HG02938 (cell line): ENCODE measurements at regions not wholly inside any gene's neighbourhood (a gene's known extent, or its start where the extent isn't known, plus 50 kb on each side); places are given as distances from the start of the nearest gene placed in this dataset.
"Not testable (repeated sequence)": the region's sequence is repeated elsewhere in the genome, so short reads cannot be mapped to it uniquely, and the experiment has no call there.

Experiments
- ATAC-seq: cut with Tn5 transposase; IDR thresholded peaks from one replicate; pipeline ENCODE4 v1.9.1; 2021; ENCODE audit warnings: mild to moderate bottlenecking, moderate library complexity; ENCODE audit not compliant: unreplicated experiment

- no peak for ATAC-seq
Observed at GRCh38 chr5:30405821-30406220, 787.7 kb upstream of the CDH6 start.

- no peak for ATAC-seq
Observed at GRCh38 chr5:30401479-30402058, 791.9 kb upstream of the CDH6 start.

- no peak for ATAC-seq
Observed at GRCh38 chr5:30398423-30398822, 795.1 kb upstream of the CDH6 start.

GRCh38 chr5:30392897-30393296, 800.6 kb upstream of the CDH6 start:
- no peak for ATAC-seq

GRCh38 chr5:30390095-30390494, 803.4 kb upstream of the CDH6 start:
- no peak for ATAC-seq

- ATAC-seq: no peak
Observed at GRCh38 chr5:30387974-30388632, 805.4 kb upstream of the CDH6 start.

GRCh38 chr5:30385754-30386153, 807.7 kb upstream of the CDH6 start:
- no peak for ATAC-seq

GRCh38 chr5:30384171-30384570, 809.3 kb upstream of the CDH6 start:
- ATAC-seq: no peak

- no peak for ATAC-seq
Observed at GRCh38 chr5:30380228-30380627, 813.3 kb upstream of the CDH6 start.

GRCh38 chr5:30376848-30377247, 816.6 kb upstream of the CDH6 start:
- no peak for ATAC-seq

GRCh38 chr5:30368064-30368463, 825.4 kb upstream of the CDH6 start:
- ATAC-seq: no peak

GRCh38 chr5:30365031-30365430, 828.5 kb upstream of the CDH6 start:
- not testable (repeated sequence) for ATAC-seq

- ATAC-seq: no peak
Observed at GRCh38 chr5:30357371-30357770, 836.1 kb upstream of the CDH6 start.

- no peak for ATAC-seq
Observed at GRCh38 chr5:30355675-30356074, 837.8 kb upstream of the CDH6 start.

- no peak for ATAC-seq
Observed at GRCh38 chr5:30347858-30348257, 845.6 kb upstream of the CDH6 start.

- ATAC-seq: not testable (repeated sequence)
Observed at GRCh38 chr5:30345539-30346345, 847.7 kb upstream of the CDH6 start.

GRCh38 chr5:30343707-30344106, 849.8 kb upstream of the CDH6 start:
- no peak for ATAC-seq

GRCh38 chr5:30341466-30341865, 852.0 kb upstream of the CDH6 start:
- ATAC-seq: no peak

GRCh38 chr5:30337084-30337573, 856.4 kb upstream of the CDH6 start:
- ATAC-seq: no peak

- no peak for ATAC-seq
Observed at GRCh38 chr5:30331534-30331933, 862.0 kb upstream of the CDH6 start.

- no peak for ATAC-seq
Observed at GRCh38 chr5:30325795-30326194, 867.7 kb upstream of the CDH6 start.

GRCh38 chr5:30324083-30324482, 869.4 kb upstream of the CDH6 start:
- no peak for ATAC-seq
